Right forelimb (tissue), 1 donor: ENCODE measurements at regions not wholly inside any gene's neighbourhood (a gene's known extent, or its start where the extent isn't known, plus 50 kb on each side); places are given as distances from the start of the nearest gene placed in this dataset.
"Not testable (repeated sequence)": the region's sequence is repeated elsewhere in the genome, so short reads cannot be mapped to it uniquely, and the experiment has no call there.

Experiments
- DNase-seq: peaks from one replicate; pipeline ENCODE4 v3.0.0-alpha.2; 2018

DNA sequence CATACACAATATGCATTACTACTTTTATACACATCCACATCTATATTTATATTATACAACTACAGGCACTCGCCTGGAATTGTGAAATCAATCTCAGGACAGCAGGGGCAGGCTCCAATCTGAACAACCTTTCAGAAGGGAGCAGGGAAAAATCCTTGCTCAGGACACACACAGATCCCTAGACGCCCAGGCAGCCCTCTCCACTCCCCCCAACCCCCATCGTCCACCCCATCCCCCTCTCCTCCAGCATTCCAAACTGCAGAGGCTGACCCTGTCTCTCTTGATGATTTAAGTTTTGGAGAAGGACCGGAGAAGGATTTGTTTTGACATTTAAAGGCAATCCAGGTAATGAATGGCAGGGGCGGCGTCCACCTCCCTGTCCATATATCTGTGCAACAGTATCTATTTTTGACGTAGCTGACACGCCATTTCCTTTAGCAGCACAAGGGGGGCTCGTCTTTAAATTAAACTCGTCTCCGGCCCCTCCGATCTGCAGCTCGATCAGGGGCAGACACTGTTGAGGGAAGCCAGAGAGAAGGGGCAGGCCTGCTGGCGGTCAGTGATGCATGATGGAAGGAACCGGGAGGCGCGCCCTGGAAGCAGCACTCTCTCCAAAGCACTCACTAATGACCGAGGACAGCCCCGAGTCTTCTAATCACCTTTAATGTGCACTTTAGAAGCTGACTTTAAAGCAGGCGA is 95.0 kb upstream of the TBX5 start:
- DNase-seq = no peak

DNA sequence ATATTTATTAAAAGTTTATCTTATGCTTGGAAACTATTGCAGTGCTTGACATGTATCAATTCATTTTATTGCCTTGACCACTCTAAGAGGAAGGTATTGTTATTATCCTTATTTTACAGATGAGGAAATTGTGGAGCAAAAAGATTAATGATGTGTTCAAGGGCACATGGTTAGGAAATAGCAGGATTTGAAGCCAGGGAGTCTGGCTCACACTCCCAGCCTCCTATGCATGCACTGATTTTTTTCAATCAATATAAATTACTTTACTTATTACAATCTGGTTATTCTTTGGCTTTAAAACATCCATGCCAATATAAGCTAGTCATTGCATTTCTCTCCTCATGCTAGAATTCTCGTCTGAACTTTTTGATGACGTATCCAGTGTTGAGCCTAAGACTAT is 94.2 kb upstream of the TBX5 start:
- DNase-seq = no peak

DNA sequence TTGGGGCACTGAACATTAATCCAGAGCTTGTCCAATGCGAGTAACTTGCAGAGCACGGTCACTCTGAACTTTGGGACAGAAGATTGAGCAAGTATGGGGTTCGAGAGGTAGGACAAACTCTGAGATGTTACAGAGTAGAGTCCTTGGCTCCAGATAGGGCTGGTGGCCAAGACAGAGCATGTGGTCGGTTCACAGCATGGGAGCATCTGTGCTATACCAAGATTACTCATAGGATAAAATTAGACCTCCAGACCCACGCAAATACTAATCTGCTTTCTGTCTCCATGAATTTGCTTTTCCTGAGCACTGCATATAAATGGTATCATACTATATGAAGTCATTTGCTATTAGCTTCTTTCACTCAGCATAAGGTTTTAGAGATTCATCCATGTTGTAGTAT is 93.4 kb upstream of the TBX5 start:
- no peak for DNase-seq

DNA sequence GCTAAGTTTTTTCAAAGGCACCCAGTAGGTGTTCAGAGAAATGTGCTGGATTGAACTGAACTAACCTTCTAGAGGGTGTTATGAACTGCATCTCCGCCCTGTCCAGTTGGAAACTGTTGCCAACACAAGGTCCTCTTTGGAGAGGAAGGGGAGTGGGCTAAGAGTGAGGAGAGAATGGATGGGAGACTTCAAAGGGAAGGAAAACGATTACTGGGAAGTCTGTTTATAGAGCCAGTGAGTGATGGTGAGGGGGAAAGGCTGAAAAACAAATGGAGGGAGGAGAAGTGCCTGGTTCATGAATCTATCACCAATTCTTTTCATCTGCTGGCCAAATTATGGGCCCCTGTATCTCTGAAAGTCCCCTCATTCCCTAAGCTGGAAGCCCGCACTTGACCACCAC is 86.0 kb upstream of the TBX5 start:
- no peak for DNase-seq

DNA sequence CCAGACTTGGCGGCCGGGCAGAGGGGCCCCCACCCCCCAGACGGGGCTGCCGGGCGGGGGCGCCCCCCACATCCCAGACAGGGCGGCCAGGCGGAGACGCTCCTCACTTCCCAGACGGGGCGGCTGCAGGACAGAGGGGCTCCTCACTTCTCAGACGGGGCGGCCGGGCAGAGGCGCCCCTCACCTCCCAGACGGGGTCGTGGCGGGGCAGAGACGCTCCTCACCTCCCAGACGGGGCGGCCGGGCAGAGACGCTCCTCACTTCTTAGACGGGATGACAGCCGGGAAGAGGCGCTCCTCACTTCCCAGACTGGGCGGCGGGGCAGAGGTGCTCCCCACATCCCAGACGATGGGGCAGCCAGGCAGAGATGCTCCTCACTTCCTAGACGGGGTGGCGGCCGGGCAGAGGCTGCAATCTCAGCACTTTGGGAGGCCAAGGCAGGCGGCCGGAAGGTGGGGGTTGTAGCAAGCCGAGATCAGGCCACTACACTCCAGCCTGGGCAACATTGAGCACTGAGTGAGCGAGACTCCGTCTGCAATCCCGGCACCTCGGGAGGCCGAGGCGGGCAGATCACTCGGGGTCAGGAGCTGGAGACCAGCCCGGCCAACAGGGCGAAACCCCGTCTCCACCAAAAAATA is 79.0 kb upstream of the TBX5 start:
- not testable (repeated sequence) for DNase-seq

DNA sequence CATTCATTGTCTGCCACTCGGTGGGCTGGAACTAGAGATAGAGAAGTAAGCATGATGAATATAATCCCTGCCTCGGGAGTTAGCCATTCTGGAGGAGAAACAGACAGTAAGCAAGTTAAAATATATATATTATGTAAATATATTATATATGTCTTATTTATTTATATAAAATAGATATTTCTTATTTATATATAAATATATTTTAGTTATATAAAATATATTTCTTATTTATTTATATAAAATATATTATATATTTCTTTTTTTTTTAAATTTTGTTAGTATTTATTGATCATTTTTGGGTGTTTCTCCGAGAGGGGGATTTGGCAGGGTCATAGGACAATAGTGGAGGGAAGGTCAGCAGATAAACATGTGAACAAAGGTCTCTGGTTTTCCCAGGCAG is 78.1 kb upstream of the TBX5 start:
- DNase-seq = no peak

DNA sequence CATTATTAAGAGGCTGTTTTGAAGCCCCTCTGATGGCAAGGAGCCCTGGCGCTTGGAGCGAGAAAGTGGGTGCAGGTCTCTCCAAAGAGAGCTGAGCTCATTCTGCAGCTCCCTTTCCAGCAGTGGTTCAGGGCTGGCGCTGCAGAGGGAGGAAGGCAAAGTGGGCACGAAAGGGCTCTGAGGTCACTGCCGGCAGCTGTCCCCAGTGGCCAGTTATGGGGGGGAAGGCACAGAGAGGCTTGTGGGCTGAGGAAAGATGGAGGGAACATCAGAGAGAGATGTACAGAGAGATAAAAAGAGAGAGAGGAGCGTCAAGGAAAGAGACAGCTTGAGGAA is 75.2 kb upstream of the TBX5 start:
- no peak for DNase-seq

DNA sequence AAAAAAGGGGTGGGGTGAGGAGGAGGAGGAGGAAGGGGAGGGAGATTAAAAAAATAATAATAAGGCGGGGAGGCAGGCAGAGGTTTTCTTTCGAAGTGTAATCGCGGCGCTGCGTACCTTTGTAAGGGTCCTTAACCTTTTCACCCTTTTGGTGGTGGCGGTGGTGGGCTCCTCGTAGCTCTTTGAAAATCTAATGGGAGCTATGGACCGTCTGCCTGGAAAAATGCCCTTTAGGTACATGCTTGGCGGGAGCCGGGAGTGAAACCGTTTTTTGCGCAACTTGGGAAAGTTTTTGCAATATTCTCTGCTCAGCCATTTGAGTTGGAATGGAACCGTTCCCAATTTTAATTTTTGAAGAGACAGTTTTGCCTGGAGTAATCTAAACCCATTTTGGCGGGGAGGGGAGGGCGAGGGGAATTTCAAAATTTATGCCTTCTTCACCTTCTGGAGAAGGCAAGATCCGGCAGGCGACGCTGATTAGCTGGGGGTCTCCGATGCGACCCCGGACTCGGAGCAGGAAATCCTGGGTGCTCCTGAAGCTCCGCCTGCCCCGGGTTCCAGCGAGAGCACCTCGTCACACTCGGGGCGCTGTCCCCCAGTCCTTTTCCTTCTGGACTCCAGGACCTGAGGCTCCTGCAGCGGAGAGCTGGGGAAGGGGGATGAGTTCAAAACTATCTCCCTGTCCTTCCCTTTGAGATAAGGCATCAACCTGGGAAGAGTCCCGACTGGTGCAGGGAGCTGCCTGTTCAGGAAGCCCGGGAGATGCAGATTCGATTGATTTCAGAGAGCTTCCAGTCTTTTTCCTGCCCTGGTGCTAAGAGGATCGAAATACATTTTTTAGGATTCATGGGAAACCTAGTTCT is 74.6 kb upstream of the TBX5 start:
- peak; percentile 53 for DNase-seq

DNA sequence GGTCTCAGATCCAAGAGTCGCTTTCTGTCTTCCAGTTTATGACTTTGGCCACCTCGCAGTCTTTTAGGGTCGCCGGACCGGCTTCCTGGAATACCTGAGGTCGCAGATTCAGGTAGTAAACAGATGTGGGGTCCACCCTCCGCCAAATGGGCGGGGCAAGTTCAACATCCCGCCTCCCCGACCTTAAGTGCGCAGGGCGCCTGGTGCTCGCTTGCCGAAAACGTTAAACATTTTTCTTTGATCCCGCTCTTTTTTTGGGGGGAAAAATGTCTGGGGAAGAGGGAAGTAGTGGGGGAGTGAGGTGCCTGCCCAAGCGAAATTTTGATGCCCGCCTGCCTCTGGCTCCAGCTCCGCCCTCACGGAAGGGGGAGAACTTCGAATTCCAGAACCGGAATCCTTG is 73.9 kb upstream of the TBX5 start:
- DNase-seq = peak; percentile 51

DNA sequence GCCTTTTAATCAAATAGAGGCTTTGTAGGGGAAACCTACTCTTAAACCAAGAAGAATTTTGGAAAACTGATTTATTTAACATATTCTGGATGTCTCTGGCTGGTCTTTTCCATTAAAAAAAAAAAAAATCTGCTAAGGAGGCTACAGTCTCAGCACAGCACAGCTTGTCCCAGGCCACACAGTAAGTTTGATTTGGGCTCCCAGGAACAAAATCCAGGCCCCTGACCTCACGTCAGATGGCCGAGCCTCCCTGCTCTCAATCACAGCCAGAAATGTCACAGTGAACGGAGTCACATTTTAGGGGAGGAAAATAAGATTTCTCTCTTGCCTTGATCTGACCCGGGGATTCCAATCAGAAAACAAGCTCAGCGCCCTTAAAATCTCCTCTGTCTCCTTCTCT is 72.9 kb upstream of the TBX5 start:
- DNase-seq = no peak

DNA sequence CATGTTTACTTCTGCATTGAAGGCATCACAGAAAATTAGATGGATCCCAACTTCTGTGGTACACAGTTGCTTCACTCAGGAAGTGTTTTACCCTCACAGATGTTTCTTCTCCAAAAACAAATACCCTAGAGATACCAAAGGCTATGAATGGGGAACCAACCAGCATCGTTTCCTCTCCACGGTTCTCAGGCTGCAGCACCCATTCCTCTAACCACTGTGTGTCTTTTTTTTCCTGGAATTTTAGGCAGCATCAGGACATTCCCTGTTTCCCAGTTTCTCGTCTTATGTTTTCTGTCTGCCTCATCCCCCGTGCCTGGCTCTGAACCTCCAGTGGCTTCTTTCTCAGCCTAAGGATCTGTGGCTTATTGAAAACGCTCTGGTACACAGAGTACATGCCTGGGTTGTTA is 72.0 kb upstream of the TBX5 start:
- no peak for DNase-seq

DNA sequence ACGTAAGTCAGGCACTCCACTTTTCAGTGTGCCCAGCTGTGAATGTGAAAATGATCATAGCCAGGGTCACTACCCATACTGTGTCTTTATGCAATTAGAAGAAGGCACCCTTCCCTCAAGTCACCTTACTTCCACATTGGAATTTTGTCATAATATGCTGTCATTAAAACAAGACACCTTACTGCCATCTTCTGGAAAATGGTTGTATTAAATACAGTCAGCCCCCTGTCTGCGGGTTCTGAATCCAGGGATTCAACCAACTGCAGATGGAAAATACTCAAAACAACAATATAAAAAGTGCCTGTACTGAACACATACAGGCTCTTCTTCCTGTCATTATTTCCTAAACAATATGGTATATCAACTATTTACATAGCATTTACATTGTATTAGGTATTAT is 70.2 kb upstream of the TBX5 start:
- DNase-seq = no peak

DNA sequence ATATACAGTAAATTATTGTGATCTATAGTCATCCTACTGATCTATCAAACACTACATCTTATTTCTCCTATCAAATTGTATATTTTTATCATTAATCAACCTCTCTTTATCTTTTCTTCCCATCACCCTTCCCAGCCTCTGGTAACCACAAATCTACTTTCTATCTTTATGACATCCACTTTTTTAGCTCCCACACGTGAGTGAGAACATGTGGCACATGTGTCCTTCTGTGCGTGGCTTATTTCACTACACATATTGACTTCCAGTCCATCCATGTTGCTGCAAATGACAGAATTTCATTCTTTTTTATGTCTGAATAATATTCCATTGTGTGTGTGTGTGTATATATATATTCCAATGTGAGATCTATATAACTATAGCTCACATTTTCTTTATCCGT is 67.8 kb upstream of the TBX5 start:
- DNase-seq = no peak

DNA sequence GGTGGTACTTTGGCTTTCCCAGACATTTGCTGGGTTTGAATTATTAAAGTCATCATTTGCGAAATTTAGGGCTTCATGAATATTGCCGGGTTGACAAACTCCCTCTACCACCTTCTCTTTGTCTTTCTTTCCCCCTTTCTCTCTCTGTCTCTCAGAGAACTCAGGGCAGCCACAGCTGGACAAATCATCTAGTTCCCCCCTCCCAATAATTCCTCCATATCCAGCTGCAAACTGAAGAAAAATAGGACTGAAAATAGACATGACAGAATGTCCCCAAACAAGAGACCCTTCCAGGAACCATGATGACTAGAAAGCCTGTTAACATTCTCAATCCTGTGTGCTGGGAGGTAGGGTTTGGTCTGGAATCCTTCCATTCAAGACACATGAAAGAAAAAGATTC is 67.1 kb upstream of the TBX5 start:
- DNase-seq = no peak

DNA sequence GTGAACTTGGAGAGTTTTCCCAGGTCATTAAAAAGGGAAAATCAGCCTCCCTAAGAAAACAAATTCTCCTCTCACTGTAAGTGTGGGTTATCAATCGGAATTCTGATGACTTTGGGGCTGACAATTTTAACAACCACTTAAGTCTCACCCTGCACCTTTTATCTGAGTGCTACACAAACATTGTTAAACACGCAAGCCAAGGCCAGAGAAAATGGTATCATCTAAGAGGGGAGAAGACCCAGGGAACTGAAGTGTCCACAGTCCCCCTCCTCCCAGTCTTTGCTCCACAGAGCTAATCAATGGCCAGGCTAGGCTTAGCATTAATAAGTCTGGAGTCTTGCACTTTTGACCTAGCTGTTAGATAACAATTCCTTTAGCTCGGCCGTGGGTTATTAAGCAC is 51.7 kb upstream of the TBX5 start:
- no peak for DNase-seq
